Hepatocyte (in vitro differentiated cells): ENCODE measurements at regions not wholly inside any gene's neighbourhood (a gene's known extent, or its start where the extent isn't known, plus 50 kb on each side); places are given as distances from the start of the nearest gene placed in this dataset.

Experiments used
- CTCF ChIP-seq: fragments of 200-600 bp; sonication (generic); IDR thresholded peaks from 2 replicates; pipeline ENCODE4 v1.5.1; 2016; ENCODE audit warnings: antibody characterized with exemption, mild to moderate bottlenecking; ENCODE audit not compliant: poor library complexity
- EZH2phosphoT487 ChIP-seq: fragments of 200-600 bp; sonication (generic); IDR thresholded peaks from one replicate; pipeline ENCODE4 v1.6.1; 2018; ENCODE audit warnings: antibody characterized with exemption, mild to moderate bottlenecking, low read depth, moderate library complexity; ENCODE audit not compliant: unreplicated experiment, severe bottlenecking

GRCh38 chr10:78997635-78998618, 70.8 kb upstream of the ZMIZ1 start:
- no peak for TF ChIP-seq CTCF
- no peak for TF ChIP-seq EZH2phosphoT487
